DMS 273 (cell line): ENCODE measurements at regions not wholly inside any gene's neighbourhood (a gene's known extent, or its start where the extent isn't known, plus 50 kb on each side); places are given as distances from the start of the nearest gene placed in this dataset.

Experiments
- DNase-seq: peaks from one replicate; lab custom pipeline; 2025; ENCODE audit not compliant: unreplicated experiment; lab: John Stamatoyannopoulos, UW

DNA sequence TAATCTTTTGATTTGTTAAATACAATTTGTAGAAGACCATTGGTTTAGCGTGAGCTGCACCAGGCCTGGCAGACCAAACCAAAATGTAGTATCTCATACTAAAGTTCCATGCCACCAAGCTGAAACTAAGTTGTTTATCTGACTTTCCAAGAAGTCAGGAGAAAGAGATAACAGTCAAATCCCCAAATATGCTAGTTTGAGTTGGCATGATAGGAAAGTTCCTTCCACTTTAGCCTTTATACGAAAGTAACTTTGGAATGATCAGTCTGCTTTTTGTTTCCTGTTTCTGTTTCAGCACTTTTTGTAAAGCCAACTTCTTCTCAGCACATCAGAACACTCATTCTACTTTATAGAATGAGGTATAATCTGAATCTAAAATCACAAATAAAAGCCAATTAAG lies 449.2 kb downstream of the GRXCR1 start:
- DNase-seq: no peak

DNA sequence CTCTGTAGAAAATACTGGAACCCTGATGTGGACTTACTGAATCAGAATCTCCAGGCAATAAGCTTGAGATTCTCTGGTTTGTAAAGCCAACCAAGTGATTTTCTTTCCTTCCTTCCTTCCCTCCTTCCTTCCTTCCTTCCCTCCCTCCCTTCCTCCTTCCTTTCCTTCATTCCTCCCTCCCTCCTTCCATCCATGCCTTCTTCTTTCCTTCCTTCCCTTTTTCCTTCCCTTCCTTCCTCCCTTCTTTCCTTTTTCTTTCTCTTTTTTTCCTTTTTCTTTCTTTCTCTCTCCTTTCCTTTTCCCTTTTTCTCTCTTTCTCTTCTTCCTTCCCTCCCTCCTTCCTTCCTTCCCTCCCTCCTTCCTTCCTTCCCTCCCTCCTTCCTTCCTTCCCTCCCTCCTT lies 450.8 kb downstream of the GRXCR1 start:
- no peak for DNase-seq

DNA sequence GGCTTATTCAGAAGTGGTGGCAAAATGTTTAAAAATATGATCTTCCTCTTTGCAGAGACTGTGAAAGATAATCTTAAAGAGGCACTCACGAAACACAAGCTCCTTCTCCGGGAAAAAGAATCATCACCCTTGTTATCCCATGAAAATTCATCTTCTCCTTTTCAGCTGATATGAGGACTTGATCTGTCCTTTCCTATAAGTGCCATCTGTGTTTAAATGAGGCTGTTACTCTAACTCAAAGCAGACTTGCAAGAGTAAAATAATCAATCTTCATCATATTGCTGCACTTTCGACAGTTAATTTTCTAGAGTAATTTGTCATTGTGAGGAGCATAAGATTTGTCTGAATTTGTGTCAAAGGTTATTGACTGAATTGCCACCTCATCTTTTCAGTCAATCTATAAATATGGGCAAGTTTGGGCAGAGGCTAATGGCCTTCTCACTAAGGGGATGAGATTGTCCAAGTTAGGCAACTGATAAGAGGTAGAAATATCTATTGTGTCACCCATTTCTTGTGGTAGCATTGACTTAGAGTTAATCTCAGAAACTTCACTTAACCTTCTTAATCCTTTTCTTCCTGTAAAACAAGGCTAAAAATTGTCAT lies 452.9 kb downstream of the GRXCR1 start:
- no peak for DNase-seq

DNA sequence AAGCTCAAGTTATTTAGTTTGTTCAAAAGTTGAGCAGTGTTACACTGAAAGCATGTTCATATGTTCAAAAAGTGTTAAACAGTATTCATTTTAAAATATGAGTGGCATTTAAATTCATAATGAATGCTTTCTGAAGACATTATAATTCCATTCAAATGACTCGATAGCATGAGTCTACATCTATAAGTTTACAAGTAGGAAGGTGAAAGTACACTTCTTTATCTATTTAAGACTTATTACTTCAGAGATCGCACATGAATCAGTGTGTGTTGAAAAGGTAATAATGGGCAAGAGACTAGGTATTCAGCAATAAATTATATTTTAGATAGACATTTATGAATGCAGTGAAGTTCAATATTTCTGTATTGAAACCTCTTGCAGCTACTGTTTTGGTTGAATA lies 456.1 kb downstream of the GRXCR1 start:
- no peak for DNase-seq

DNA sequence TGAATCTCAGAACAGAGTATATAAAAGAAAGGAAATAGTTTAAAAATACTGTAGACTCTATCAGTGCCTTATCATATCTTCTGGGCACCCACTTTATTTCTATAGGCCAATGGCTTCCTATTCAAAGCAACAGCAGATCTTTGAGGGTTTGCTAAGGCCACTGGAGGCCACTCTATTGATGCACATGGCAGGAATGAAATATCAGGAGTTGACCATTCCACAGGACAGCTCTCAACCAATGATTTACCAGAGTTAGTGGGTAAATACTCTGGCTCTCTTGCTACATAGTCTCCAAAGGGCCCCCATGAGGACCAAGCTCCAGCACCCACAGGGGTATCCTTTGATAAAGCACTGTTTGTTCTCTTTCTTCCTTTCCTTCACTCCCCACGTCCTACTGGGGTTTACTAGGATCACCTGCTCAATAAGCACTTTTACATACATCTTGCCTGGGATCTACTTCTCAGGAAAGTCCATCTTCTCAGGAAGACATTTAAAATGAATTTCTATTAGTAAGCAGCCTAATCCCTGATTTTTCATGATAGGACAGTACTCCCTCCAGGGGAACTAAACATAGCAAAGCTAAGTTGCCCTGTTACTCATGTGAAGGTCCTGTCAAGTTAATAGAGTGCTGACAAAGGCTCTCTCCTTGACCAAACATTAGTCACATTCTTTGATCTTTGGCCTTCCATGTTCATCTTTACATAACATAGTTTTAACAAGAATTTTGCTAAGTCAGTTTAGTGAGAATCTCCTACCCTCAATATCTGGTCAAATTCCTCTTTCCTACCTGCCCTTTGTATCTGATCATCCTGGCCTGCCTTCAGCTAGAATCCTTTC lies 459.7 kb downstream of the GRXCR1 start:
- no peak for DNase-seq

DNA sequence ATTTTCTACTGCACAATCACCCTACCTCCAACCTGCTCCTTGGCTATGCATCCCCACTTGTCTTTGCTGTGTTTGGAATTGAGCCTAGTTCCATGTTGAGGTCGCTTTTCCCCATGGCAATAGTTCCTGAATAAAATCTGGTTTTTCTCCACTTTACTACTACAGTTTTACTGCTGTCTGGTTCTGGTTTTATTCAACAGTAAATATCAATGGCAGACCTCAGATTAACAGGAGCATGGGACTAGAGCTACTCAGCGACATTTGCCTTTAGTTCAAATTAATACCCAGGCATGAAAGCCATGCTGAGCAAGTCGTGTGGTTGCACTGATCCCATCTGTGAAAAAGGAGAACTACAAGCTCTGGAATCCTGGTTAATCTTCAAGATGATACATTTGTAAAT lies 460.3 kb downstream of the GRXCR1 start:
- DNase-seq: no peak

DNA sequence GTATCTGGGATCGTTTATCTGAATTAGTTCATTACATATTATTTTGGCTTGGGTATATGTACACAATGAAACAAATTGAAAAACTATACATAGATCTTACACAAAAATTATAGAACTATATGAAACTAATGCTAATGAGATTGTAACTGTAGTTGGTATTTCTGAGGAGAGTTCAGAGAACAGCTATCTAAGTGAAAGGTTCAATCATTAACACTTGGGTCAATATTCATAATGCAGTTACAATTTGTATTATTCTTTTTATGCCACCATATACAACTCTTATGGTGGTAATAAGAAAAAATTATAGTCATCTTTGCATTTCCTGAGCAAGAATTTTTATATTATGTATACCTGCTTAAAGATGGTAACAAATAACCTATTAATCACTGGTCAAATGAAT lies 461.0 kb downstream of the GRXCR1 start:
- DNase-seq: no peak

DNA sequence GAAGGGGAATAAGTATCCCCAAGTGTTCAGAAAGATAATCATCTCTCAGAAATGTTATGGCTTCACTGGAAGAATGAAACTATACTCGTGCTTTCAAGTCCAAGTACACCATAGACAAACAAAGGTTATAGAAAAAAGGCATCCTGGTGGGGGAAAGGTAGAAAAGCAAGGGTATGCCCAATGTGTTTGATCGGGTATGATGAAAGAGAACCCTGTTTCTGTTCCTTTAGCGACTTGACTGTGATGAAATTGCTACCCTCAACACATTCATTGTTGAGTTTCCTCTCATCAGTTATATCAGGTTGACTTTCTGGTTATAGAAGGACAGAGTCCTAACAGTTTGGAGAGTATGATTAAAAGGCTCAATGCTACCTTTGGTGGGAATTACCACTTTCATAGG lies 464.3 kb downstream of the GRXCR1 start:
- no peak for DNase-seq

DNA sequence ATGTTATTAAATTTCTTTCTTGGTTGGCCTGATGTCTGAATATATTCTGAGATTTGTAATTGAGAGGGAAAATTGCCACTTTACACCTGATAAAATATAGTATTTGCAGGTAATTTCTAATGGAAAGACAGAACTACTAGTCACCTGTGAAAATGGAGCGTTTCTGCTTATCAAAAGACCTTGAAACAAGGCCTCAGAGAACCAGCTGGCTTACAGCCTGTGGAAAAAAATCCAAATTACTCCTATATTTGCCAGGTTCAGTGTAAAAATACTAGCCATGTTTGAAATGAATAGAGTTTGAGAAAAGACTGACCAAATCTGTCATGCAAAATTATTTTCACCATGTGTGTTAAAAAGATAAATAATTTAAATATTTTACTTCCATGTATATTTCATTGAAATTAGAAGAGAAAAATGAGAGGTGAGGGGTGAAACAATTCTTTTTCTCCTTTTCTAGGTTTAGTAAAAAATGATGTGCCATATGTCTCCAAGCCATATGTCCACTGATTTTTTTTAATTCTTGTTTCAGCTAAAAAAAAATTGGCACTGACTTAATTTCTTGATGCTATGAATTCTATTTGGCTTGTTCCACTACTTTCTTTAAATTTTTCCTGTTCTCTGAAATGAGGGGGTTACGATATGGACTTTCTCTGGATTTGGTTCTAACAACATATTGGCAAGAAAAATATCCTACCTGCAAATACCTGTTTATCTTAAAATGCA lies 464.9 kb downstream of the GRXCR1 start:
- DNase-seq: no peak

DNA sequence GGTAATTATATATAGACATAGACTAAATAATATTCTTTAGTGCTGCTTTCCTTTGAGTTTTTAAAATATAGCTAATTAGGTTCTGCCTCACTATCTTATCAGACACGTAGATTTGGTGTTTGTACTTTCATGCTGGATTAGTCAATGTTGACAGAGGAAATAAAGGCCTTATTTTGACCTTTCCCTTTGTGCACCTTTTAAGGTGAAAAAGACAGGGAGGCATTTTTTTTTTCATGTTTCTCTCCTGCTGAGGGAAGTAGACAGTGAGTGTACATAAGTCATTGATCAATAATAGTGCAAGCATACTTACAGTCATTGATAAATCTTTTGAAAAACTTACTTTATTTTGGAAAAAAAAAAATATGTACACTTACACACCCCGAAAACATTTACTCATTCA lies 467.8 kb downstream of the GRXCR1 start:
- no peak for DNase-seq

DNA sequence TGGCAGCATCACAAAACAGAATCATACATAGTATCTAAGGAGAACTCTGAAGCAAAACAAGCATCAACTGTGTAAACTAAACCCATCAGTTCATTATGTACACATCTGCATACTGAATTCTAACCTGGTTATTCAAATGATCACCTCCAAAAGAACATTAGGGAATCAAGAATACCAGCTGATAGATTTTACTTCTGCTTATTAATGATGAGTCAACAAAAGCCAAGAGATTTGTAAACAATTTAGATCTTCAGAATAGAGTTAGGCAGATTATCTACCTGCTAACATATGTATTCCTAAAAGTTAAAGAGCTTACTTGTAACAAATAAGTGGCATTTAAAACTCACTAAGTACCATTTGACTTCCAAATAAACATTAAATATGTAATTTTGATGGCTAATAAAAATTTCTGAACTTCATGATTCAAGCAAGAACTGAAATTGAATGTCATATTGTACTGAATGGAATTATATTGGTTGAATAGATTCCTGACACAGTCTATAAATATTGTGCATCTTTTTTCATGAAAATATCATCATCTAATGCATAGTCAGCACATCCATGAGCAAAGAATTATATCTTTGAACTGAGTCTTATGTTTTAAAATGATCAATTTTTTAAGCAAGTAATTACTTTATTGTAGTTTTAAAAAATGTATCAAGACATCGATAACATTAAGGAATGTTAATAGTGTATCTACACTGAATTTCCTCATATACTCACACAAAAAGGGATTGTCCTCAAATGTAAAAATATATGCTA lies 470.5 kb downstream of the GRXCR1 start:
- DNase-seq: no peak

DNA sequence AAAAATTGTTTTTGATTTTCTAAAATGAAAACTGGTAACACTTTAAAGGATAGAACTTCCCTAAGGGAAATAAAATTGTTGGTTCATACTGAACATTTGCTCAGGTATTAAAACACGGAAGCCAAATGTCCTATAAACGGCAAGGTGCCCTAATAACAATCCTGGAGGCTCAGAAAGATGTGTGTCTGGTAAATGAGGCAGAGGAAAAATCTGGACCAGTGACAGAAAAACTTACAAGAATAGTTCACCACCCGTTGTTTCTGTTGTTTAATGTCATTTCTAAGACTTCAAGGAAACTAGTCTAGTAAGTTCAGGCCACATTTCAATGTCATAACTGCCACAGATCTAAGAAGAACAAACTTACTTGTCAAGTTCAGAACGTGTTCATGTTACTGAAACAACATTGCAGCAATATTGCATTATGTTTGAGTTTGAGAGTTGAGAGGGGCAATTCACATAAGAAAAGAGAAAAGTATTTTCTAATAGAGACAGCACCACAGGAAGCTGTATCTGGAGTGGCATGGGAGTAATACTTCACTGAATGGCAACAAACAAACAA lies 476.6 kb downstream of the GRXCR1 start:
- no peak for DNase-seq

DNA sequence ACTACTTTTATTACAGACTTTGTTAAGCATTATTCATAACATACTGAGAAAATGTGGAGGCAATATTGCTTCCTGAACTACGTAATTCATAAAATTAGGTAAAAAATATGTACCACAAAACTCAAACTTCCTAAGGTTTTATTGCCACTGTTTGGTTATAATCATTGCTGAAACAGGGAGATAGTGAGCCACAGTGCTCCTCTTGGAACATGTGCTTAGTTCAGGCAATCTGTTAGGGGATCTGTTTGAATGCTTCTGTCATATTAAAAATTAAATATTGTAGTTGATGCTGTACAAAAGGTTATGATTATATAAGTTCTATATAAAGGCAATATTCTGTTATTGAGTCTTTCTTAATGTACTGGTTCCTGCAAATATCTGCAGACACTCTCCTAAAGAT lies 480.7 kb downstream of the GRXCR1 start:
- DNase-seq: no peak

DNA sequence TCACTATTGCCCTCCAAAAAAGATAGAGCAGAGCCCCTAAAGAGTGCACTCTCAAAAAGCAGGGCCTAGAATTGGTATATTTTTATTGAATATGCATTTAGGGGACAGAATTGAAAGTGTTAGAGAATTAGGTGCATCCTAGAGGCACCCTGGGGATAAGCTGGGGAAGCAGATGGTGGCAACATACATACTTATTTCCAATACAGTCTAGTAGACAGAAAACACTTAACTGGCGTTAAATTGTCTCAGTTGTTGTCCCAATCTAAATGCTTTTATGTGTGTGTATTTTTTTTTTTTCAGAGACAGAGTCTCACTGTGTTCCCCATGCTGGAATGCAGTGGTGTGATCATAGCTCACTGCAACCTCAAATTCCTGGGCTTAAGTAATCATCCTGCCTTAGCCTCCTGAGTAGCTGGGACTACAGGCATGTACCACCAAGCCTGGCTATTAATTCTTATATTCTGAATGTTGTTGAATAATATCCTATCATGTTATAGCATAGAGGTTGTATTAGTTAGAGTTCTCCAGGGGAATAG lies 481.8 kb downstream of the GRXCR1 start:
- no peak for DNase-seq

DNA sequence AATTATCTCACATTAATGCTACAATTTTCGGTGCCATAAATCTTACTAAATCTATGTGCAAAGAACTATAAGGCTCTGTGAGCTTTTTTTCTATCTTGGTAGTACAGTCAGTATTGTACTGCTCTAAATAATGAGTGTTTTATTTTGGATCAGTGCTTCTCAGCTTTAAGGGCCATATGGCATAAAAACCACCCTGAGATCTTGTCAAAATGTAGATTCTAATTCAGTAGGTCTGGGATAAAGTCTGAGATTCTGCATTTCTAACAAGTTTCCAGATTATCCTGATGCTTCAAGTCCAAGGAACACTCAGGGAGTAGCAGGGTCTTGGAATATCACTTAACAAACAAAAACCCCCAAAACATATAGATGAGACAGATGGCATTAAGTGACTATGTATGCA lies 486.5 kb downstream of the GRXCR1 start:
- DNase-seq: no peak

DNA sequence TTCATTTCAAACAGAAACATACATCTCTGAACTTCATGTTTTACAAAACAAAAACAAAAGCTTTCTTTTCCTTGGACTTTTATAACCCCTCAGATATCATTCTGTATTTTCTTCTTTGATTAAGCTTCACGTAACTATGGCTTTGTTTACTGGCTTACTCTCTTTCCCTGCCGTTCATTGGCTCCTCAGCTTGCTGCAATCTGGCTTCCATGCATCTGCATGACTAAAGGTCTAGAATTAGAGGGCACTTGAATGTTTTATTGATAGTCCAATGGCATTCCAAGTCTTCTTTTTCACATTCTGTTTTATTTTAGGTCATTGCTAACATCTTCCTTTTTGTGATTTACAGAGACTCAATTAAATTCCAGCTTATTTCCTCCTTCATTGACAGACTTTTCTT lies 487.6 kb downstream of the GRXCR1 start:
- no peak for DNase-seq

DNA sequence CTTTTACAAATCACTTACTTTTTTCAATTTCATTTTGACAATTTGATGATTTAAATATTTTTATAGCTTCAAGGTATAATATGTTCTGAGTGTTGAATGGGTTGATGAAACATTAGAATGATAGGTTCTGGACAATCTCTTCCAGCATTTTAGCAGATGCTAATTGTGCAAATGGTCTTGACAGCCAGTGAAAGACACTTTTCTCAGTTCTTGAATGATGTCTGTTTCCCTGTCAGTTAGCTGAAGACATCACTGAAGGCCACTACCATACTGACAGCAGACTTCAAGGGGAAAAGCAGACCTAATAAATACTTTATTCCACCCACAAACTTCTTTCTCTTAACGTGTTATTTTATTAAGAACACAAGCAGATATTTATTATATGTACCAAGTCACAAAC lies 498.6 kb downstream of the GRXCR1 start:
- no peak for DNase-seq

DNA sequence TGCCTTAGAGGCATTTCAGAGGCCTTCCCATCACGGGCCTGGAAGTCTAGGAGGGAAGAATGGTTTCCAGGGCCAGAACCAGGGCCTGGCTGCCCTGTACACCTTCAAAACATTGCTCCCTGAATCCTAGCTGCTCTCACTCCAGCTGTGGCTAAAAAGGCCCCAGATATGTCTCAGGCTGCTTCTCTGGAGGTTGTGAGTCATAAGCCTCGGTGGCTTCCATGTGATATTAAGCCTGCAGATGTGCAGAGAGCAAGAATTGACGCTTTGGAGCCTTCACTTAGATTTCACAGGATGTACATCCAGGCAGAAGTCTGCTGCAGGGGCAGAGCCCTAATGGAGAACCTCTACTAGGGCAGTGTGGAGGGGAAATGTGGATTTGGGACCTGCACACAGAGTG lies 502.5 kb downstream of the GRXCR1 start:
- DNase-seq: no peak

DNA sequence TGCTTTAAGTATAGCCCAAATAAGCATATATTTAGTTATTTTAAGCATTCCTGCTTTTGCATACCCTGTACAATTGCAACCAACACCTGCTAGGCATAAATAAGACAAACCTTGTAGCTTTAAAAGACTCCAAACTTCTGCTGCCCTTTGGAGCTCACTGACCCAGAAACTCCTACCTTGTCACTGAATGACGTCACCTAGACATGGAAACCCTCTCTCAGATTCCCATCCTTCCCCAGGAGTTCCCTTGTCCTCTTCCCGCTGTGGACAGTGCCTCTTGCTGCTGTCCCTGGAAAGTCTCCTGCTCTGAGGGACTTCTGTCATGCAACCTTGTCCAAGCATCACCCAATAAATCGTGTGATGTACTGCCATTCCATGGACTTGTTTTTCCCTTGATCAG lies 507.2 kb downstream of the GRXCR1 start:
- DNase-seq: no peak

DNA sequence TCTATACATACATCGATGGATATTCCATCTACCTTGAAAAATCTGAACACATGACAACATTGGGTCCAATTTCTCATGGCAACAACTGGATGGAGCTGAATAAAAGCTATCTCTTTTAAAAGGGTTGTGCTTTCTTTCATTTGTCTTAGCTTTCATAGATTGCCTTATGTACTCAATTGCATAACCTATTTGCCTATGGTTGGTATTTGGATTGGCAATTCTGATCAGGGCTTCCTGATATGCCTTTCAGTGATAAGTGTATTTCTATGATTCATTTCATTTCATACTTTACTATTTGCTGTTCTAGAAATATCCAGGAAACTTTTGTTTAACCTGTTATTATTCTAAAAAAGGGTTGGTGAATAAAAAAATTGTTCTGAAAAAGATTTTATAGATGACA lies 509.9 kb downstream of the GRXCR1 start:
- DNase-seq: no peak

DNA sequence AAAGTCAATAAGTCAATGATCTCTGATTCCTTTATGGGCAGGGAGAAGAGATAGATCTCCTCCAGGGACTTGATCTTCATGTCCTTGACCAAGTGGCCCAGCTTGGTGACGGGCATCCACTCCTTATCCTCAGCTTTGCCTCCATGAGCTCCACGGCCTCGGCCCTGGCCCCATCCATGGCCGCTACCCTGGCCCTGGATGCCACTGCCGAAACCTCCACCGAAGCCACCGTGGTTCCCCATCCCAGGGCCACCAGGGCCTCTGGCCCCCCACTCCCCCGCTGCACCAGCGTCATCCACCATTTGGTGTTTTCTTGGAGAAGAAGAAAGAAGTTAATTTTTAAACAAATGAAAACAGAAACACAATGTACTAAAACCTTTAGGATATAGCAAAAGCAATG lies 518.1 kb downstream of the GRXCR1 start:
- DNase-seq: no peak
